ENCODE measurements at regions not wholly inside any gene's neighbourhood (a gene's known extent, or its start where the extent isn't known, plus 50 kb on each side); places are given as distances from the start of the nearest gene placed in this dataset.

- TF ChIP-seq TCF7L2 (IDR thresholded peaks at IDR 0.05; ENCODE audit: borderline replicate concordance, extremely low read depth, insufficient read depth, insufficient read length) (no peak), POLR2AphosphoS5 (IDR thresholded peaks at IDR 0.05; ENCODE audit: low read depth, low read length) (no peak), EZH2phosphoT487 (IDR thresholded peaks at IDR 0.05; ENCODE audit: borderline replicate concordance) (no peak), EZH2 (IDR thresholded peaks at IDR 0.05) (no peak), ZNF274 (IDR thresholded peaks at IDR 0.05; ENCODE audit: low read depth, low read length) (no peak), JUND (IDR thresholded peaks at IDR 0.05) (no peak), ATF3 (IDR thresholded peaks at IDR 0.05) (no peak), FOSL1 (IDR thresholded peaks at IDR 0.05; ENCODE audit: low read depth) (no peak), SIN3A (IDR thresholded peaks at IDR 0.05; ENCODE audit: low read depth) (no peak)
- no peak for ATAC-seq
- Histone ChIP-seq H3K9me2 (ENCODE audit: insufficient read depth) (no peaks in the 10 kb centered on the region), H3K4me1 (ENCODE audit: control insufficient read depth in 1 of 2, insufficient read depth in 2 of 2, low read length in 2 of 2) (no peaks in the 10 kb centered on the region), H3K9ac (ENCODE audit: low read length) (no peak overlapping the region), H3K4me2 (ENCODE audit: low read length) (no peak overlapping the region), H3K36me3 (ENCODE audit: control insufficient read depth in 1 of 2, insufficient read depth in 2 of 2, low read length in 2 of 2) (no peaks in the 10 kb centered on the region), H3K4me3 (replicated peaks in 1 of 2; ENCODE audit: low read depth in 1 of 2, low read length in 2 of 2) (no peak overlapping the region), H3K27me3 (ENCODE audit: insufficient read depth, low read length) (no peaks in the 10 kb centered on the region), H2AFZ (ENCODE audit: low read depth, low read length, poor library complexity, severe bottlenecking) (no peak overlapping the region), H3K79me2 (ENCODE audit: insufficient read depth, low read length) (no peaks in the 10 kb centered on the region), H4K20me1 (ENCODE audit: insufficient read depth) (no peaks in the 10 kb centered on the region), H3K9me3 (ENCODE audit: control insufficient read depth in 1 of 2, insufficient read depth in 1 of 2, low read depth in 1 of 2, low read length in 2 of 2) (no peaks in the 10 kb centered on the region), H3K27ac (ENCODE audit: low read depth, low read length) (no peak overlapping the region)
- CTCF ChIA-PET, result no interaction called here
- RAD21 ChIA-PET (ENCODE audit: low non-redundant PET in 1 of 2, low total read pairs in 2 of 2, uncharacterized antibody in 2 of 2, unreplicated experiment in 2 of 2), result no interaction called here
- intact Hi-C loops (cut with micrococcal nuclease), result no loop called here
- POLR2A ChIA-PET, result no interaction called here
- BruUV-seq (replicated peaks), result no TSS peak
- no peak for DNase-seq (ENCODE audit: low read depth, low spot score)
Measured at GRCh38 chr15:35690698-35691116, 144.7 kb upstream of the DPH6 start.

GRCh38 chr15:35691173-35691761 lies 145.3 kb upstream of the DPH6 start:
- Histone ChIP-seq H3K36me3 (ENCODE audit: control insufficient read depth in 1 of 2, insufficient read depth in 2 of 2, low read length in 2 of 2) (no peaks in the 10 kb centered on the region), H3K79me2 (ENCODE audit: insufficient read depth, low read length) (no peaks in the 10 kb centered on the region), H3K9ac (ENCODE audit: low read length) (no peak overlapping the region), H3K9me2 (ENCODE audit: insufficient read depth) (no peaks in the 10 kb centered on the region), H3K9me3 (ENCODE audit: control insufficient read depth in 1 of 2, insufficient read depth in 1 of 2, low read depth in 1 of 2, low read length in 2 of 2) (no peaks in the 10 kb centered on the region), H3K4me1 (ENCODE audit: control insufficient read depth in 1 of 2, insufficient read depth in 2 of 2, low read length in 2 of 2) (peaks cover 0 to under 1% of the 10 kb centered on the region in 2 experiments; a peak in 1 of 4 replicates), H2AFZ (ENCODE audit: low read depth, low read length, poor library complexity, severe bottlenecking) (no peak overlapping the region), H3K4me2 (ENCODE audit: low read length) (no peak overlapping the region), H3K27me3 (ENCODE audit: insufficient read depth, low read length) (no peaks in the 10 kb centered on the region), H4K20me1 (ENCODE audit: insufficient read depth) (no peaks in the 10 kb centered on the region), H3K27ac (ENCODE audit: low read depth, low read length) (no peak overlapping the region), H3K4me3 (replicated peaks in 1 of 2; ENCODE audit: low read depth in 1 of 2, low read length in 2 of 2) (no peak overlapping the region)
- DNase-seq (ENCODE audit: low read depth, low spot score) (no peak), ATAC-seq (no peak)
- intact Hi-C loops (cut with micrococcal nuclease), result no loop called here
- BruUV-seq (replicated peaks), result no TSS peak
- RAD21 ChIA-PET (ENCODE audit: low non-redundant PET in 1 of 2, low total read pairs in 2 of 2, uncharacterized antibody in 2 of 2, unreplicated experiment in 2 of 2), result no interaction called here
- CTCF ChIA-PET, result no interaction called here
- POLR2A ChIA-PET, result no interaction called here
- TF ChIP-seq FOSL1 (IDR thresholded peaks at IDR 0.05; ENCODE audit: low read depth) (no peak), CBX3 (IDR thresholded peaks at IDR 0.05; ENCODE audit: low read depth) (no peak), SP1 (IDR thresholded peaks at IDR 0.05; ENCODE audit: low read depth) (no peak), RAD21 (IDR thresholded peaks at IDR 0.05; ENCODE audit: low read depth) (no peak), EGR1 (IDR thresholded peaks at IDR 0.05; ENCODE audit: low read depth) (no peak), POLR2A (IDR thresholded peaks at IDR 0.05; ENCODE audit: borderline replicate concordance, extremely low read depth, insufficient read depth, insufficient read length) (no peak), JUND (IDR thresholded peaks at IDR 0.05) (no peak), ATF3 (IDR thresholded peaks at IDR 0.05) (no peak), ZFX (IDR thresholded peaks at IDR 0.05) (no peak), TCF7L2 (IDR thresholded peaks at IDR 0.05; ENCODE audit: borderline replicate concordance, extremely low read depth, insufficient read depth, insufficient read length) (no peak), SIN3A (IDR thresholded peaks at IDR 0.05; ENCODE audit: low read depth) (no peak), YY1 (IDR thresholded peaks at IDR 0.05; ENCODE audit: extremely low read depth, insufficient replicate concordance, low read depth, low read length) (no peak), MAX (IDR thresholded peaks at IDR 0.05) (no peak), ZNF274 (IDR thresholded peaks at IDR 0.05; ENCODE audit: low read depth, low read length) (no peak), POLR2AphosphoS5 (IDR thresholded peaks at IDR 0.05; ENCODE audit: low read depth, low read length) (no peak), CTCF (IDR thresholded peaks at IDR 0.05 in 2 of 3, conservative IDR thresholded peaks at IDR 0.05 in 1 of 3; ENCODE audit: borderline replicate concordance in 1 of 3, insufficient read depth in 1 of 3, low read depth in 2 of 3, low read length in 2 of 3) (no peak), ELF1 (IDR thresholded peaks at IDR 0.05; ENCODE audit: borderline replicate concordance, low read depth) (no peak)

Data from HCT116 (cell line).